ENCODE measurements at regions not wholly inside any gene's neighbourhood (a gene's known extent, or its start where the extent isn't known, plus 50 kb on each side); places are given as distances from the start of the nearest gene placed in this dataset.

DNA sequence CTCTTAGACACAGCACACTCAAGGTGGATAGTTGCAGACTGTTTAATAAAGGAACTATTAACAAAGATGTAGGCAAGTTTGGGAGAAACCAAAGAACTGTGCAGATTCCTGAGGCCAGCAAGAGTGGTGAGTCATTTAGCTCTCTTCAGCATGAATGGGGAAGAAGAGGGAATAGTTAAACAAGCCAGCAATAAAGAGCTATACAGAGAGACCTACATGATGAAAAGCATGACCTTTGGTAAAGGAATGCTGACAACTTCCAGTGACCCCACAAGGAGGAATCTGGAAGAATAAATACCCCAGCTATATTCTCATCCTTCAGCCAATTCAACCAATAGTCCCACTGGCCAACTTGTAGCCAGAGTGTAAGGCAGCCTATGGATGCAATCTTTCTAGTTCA lies 706.0 kb upstream of the GRAMD2B start:
- peak; percentile 81 for DNase-seq (ENCODE audit: low read depth, low spot score)

GRCh38 chr5:125719681-125720347 lies 703.4 kb upstream of the GRAMD2B start:
- DNase-seq (ENCODE audit: low read depth, low spot score) = peak; percentile 14

GRCh38 chr5:125720348-125720685 lies 702.9 kb upstream of the GRAMD2B start:
- DNase-seq (ENCODE audit: low read depth, low spot score) = no peak

GRCh38 chr5:125720721-125721120 lies 702.5 kb upstream of the GRAMD2B start:
- no peak for DNase-seq (ENCODE audit: low read depth, low spot score)

- no peak for DNase-seq (ENCODE audit: low read depth, low spot score)
Measured at GRCh38 chr5:125722550-125722949, 700.7 kb upstream of the GRAMD2B start.

- DNase-seq (ENCODE audit: low read depth, low spot score) = no peak
Measured at GRCh38 chr5:125725691-125726090, 697.5 kb upstream of the GRAMD2B start.

- no peak for DNase-seq (ENCODE audit: low read depth, low spot score)
Measured at GRCh38 chr5:125743939-125744338, 679.3 kb upstream of the GRAMD2B start.

DNA sequence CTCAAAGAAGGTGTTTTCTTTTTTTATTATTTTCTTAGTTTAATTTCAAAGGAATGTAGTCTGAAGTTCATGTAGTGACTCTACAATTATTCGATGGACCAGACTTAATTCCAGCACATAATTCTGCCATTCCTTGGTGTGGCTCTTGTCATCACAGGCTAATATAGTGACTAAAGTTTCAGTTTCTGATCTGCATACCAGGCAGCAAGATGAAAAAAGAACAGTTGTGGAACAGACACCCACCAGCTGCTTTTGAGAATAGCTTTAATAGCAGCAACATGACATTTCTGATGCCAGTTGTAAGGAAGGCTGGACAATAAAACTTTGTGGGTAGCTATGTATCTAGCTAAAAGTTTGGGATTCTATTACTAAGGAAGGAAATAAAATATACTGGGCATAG lies 676.3 kb upstream of the GRAMD2B start:
- no peak for DNase-seq (ENCODE audit: low read depth, low spot score)

GRCh38 chr5:125750147-125750860 lies 672.9 kb upstream of the GRAMD2B start:
- DNase-seq (ENCODE audit: low read depth, low spot score) = no peak

DNA sequence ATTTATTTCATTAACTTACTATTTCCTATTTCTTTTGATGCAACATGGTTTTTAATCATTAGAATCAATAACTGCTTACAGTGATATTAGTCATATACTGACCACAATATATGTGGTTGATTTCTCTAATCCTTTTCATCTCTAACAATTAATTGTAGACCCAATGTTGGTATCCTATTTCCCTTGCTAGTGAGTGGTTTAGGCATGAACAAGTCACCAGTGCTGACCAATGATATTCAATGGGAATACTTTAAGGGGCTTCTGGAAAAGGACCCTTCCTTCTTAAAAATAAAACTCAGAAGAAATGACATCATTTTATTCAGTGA lies 672.4 kb upstream of the GRAMD2B start:
- no peak for DNase-seq (ENCODE audit: low read depth, low spot score)

- DNase-seq (ENCODE audit: low read depth, low spot score) = no peak
Measured at GRCh38 chr5:125756456-125756855, 666.8 kb upstream of the GRAMD2B start.

DNA sequence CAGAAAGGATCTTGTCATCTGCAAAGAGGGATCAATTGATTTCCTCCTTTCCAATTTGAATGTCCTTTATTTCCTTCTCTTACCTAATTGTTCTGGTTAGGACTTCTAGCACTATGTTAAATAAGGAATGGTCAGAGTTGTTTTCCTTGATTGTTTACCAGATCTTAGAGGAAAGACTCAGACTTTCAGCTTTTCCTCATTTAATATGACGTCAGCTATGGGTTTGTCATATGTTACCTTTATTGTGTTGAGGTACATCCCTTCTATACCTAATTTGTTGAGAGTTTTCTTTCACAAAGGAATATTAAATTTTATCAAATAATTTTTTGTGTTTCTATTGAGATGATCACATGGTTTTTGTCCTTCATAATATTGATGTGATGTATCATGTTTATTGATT lies 656.5 kb upstream of the GRAMD2B start:
- no peak for DNase-seq (ENCODE audit: low read depth, low spot score)

- no peak for DNase-seq (ENCODE audit: low read depth, low spot score)
Measured at GRCh38 chr5:125775896-125776295, 647.3 kb upstream of the GRAMD2B start.

- no peak for DNase-seq (ENCODE audit: low read depth, low spot score)
Measured at GRCh38 chr5:125776656-125777139, 646.5 kb upstream of the GRAMD2B start.

DNA sequence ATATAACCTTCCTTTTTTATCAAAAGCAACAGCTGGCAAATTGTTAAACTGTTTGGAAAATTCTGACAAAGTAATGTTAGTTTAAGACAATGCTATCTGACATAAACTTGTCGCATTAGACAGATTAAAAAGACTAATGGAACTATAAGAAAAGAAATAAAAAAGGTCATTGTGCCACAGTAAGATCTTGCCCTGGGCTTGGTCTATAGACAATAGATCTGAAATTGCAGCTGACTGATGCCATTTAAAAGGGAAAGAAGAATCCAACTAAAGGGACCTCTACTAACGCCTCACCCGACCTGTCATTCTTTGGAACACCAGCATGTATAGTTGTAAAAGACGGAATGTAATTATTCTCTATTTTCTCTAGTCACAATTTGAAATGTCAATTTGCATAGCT lies 644.4 kb upstream of the GRAMD2B start:
- DNase-seq (ENCODE audit: low read depth, low spot score) = no peak

DNA sequence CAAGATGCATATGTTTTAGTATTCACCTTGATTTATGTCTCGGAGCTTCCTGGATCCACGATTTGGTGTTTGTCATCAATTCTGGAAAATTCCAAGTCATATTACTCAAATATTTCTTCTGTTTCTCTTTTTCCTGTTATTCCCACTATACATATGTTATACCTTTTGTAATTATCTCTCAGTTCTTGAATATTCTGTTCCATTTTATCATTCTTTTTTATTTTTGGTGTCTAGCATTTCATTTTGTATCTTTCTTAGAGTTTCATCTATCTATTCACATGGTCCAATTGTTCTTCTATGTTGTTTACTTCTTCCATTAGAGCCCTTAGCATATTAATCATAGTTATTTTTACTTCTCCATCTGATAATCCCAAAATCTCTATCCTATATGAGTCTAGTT lies 637.8 kb upstream of the GRAMD2B start:
- no peak for DNase-seq (ENCODE audit: low read depth, low spot score)

GRCh38 chr5:125786021-125786420 lies 637.2 kb upstream of the GRAMD2B start:
- no peak for DNase-seq (ENCODE audit: low read depth, low spot score)

- no peak for DNase-seq (ENCODE audit: low read depth, low spot score)
Measured at GRCh38 chr5:125793470-125793869, 629.7 kb upstream of the GRAMD2B start.

DNA sequence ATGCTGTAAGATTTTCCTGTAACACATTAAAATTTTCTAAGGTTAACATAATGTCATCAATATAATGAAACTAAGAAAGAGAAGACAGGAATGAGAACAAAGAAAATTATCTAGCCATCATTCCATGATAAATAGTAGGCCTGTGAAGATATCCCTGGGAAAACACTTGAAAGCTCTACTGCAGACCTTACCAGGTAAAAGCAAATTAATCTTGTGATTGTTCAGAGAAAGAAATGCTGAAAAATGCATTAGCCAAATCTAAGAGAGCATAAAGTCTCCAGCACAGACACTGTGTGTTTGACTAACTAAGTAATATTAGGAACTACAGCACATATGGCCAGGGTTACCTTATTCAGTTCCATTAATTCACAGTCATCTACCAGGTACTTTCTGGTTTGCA lies 628.3 kb upstream of the GRAMD2B start:
- no peak for DNase-seq (ENCODE audit: low read depth, low spot score)

GRCh38 chr5:125798307-125798706 lies 624.9 kb upstream of the GRAMD2B start:
- DNase-seq (ENCODE audit: low read depth, low spot score) = peak; percentile 67

- no peak for DNase-seq (ENCODE audit: low read depth, low spot score)
Measured at GRCh38 chr5:125812651-125813050, 610.6 kb upstream of the GRAMD2B start.

GRCh38 chr5:125813221-125813974 lies 609.8 kb upstream of the GRAMD2B start:
- DNase-seq (ENCODE audit: low read depth, low spot score) = no peak

DNA sequence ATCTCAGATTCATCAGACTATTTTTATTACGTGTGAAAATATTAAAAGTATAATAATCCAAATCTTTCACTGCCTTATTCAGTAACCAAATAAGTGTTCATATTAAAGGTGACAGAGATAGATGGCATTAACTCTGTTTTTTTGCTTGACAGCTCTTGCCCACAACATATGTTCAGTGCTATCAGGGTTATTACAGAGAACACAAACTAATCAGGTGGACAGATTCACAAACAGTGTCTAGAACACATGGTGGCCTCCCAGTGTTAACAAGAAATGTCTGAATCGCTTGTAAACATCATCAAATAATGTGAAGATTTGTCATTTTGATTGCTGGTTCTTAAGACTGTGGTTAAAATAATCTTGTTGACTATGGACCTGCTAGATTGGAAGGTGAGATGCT lies 609.1 kb upstream of the GRAMD2B start:
- no peak for DNase-seq (ENCODE audit: low read depth, low spot score)
